ENCODE measurements at regions not wholly inside any gene's neighbourhood (a gene's known extent, or its start where the extent isn't known, plus 50 kb on each side); places are given as distances from the start of the nearest gene placed in this dataset.

- no peak for TF ChIP-seq POLR2A (IDR thresholded peaks at IDR 0.05)
- TF ChIP-seq CTCF (IDR thresholded peaks at IDR 0.05), result no peak
Observed at GRCh38 chr2:18339326-18339725, 221.1 kb downstream of the RDH14 start.
